AG09319 (cell line): ENCODE measurements at regions not wholly inside any gene's neighbourhood (a gene's known extent, or its start where the extent isn't known, plus 50 kb on each side); places are given as distances from the start of the nearest gene placed in this dataset.

ENCODE experiments used
- DNase-seq: peaks from one replicate; pipeline ENCODE4 v3.0.0-alpha.2; 2010; ENCODE audit warnings: low read depth; ENCODE audit errors: extremely low read depth
- CTCF ChIP-seq: IDR thresholded peaks from 2 replicates; pipeline ENCODE4 v1.5.1; 2011; ENCODE audit warnings: low read depth, mild to moderate bottlenecking, inconsistent platforms, low read length, moderate library complexity

- no peak for DNase-seq
- no peak for TF ChIP-seq CTCF
Observed at GRCh38 chr1:229002037-229002436, 266.8 kb downstream of the RHOU start.

- DNase-seq: no peak
- no peak for TF ChIP-seq CTCF
Observed at GRCh38 chr1:229002451-229002960, 267.2 kb downstream of the RHOU start.

GRCh38 chr1:229003233-229004031 lies 267.5 kb upstream of the RAB4A start:
- no peak for DNase-seq
- no peak for TF ChIP-seq CTCF

- DNase-seq: no peak
- no peak for TF ChIP-seq CTCF
Observed at GRCh38 chr1:229004066-229004833, 266.7 kb upstream of the RAB4A start.

- no peak for DNase-seq
- no peak for TF ChIP-seq CTCF
Observed at GRCh38 chr1:229005097-229005496, 265.8 kb upstream of the RAB4A start.

GRCh38 chr1:229005556-229005955 lies 265.4 kb upstream of the RAB4A start:
- no peak for TF ChIP-seq CTCF
- DNase-seq: no peak
